Kidney epithelial cell (primary cell): ENCODE measurements at regions not wholly inside any gene's neighbourhood (a gene's known extent, or its start where the extent isn't known, plus 50 kb on each side); places are given as distances from the start of the nearest gene placed in this dataset.

Experiments used
- DNase-seq: peaks from one replicate; pipeline ENCODE4 v3.0.0-alpha.2; 2010; ENCODE audit warnings: low read depth
- H3K27me3 ChIP-seq: 2 replicates; pipeline ENCODE4 v1.6.0; 2011; ENCODE audit warnings: low read length; ENCODE audit not compliant: control insufficient read depth, insufficient read depth
- H3K36me3 ChIP-seq: 2 replicates; pipeline ENCODE4 v1.5.1; 2011; ENCODE audit warnings: low read length; ENCODE audit not compliant: control insufficient read depth, insufficient read depth
- H3K4me3 ChIP-seq: 2 replicates; pipeline ENCODE4 v1.5.1; 2011; ENCODE audit warnings: low read depth, mild to moderate bottlenecking, control low read depth, low read length
- CTCF ChIP-seq: IDR thresholded peaks from 2 replicates; pipeline ENCODE4 v1.5.1; 2011; ENCODE audit warnings: mild to moderate bottlenecking, moderate library complexity, low read length, control low read depth, inconsistent platforms; ENCODE audit not compliant: insufficient read depth, poor library complexity, severe bottlenecking

GRCh38 chr5:91532281-91532680 is 149.2 kb upstream of the ARRDC3 start:
- no peaks in the 10 kb centered on the region for H3K27me3 ChIP-seq
- no peaks in the 10 kb centered on the region for H3K36me3 ChIP-seq
- no peak for TF ChIP-seq CTCF
- no peak for DNase-seq
- H3K4me3 ChIP-seq: no peak overlapping the region

- DNase-seq: no peak
- no peak for TF ChIP-seq CTCF
Observed at GRCh38 chr5:91528831-91529230, 145.7 kb upstream of the ARRDC3 start.

GRCh38 chr5:91521785-91522184 is 138.7 kb upstream of the ARRDC3 start:
- TF ChIP-seq CTCF: no peak
- no peaks in the 10 kb centered on the region for H3K36me3 ChIP-seq
- no peak overlapping the region for H3K4me3 ChIP-seq
- no peaks in the 10 kb centered on the region for H3K27me3 ChIP-seq
- DNase-seq: no peak

More at GRCh38 chr5:91528831-91529230, 145.7 kb upstream of the ARRDC3 start:
- no peaks in the 10 kb centered on the region for H3K36me3 ChIP-seq
- H3K27me3 ChIP-seq: no peaks in the 10 kb centered on the region
- H3K4me3 ChIP-seq: no peak overlapping the region

- no peak overlapping the region for H3K4me3 ChIP-seq
- H3K36me3 ChIP-seq: no peaks in the 10 kb centered on the region
- TF ChIP-seq CTCF: no peak
- no peaks in the 10 kb centered on the region for H3K27me3 ChIP-seq
- DNase-seq: no peak
Observed at GRCh38 chr5:91521334-91521733, 138.2 kb upstream of the ARRDC3 start.

- no peak overlapping the region for H3K4me3 ChIP-seq
- TF ChIP-seq CTCF: no peak
- no peaks in the 10 kb centered on the region for H3K27me3 ChIP-seq
- no peaks in the 10 kb centered on the region for H3K36me3 ChIP-seq
- DNase-seq: no peak
Observed at GRCh38 chr5:91514400-91514799, 131.3 kb upstream of the ARRDC3 start.

- no peaks in the 10 kb centered on the region for H3K27me3 ChIP-seq
- no peaks in the 10 kb centered on the region for H3K36me3 ChIP-seq
- H3K4me3 ChIP-seq: no peak overlapping the region
- DNase-seq: no peak
- no peak for TF ChIP-seq CTCF
Observed at GRCh38 chr5:91503321-91503720, 120.2 kb upstream of the ARRDC3 start.
